ENCODE measurements at regions not wholly inside any gene's neighbourhood (a gene's known extent, or its start where the extent isn't known, plus 50 kb on each side); places are given as distances from the start of the nearest gene placed in this dataset.

DNA sequence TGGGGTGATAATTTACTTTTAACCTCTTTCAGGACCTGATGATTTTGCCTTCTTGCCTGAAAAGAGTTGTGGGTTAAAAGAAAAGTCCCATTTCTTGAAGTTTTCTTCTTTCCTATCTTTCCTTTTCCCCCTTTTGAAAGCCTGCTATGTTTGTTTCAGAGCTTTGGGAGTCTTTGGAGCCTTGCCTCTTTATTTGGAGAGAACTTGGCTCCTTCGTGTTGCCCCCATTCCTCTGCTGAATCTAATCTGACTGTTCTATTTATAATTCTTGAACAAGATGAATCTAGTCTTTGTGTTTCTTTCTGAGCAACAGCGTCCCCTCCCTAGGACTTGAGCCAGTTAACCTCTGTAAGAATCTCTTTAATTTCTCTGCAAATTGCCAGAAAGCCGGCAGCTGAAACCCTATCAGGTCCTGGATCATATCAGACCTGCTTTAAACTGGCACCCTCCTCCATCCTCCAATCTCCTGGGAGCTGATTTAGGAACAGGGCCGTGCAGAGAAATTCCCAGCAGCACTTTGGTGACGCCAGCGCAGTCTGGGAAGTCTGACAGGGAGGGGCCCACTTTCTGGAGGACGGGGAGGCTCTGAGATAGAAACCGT lies 289.1 kb upstream of the SORL1-AS1 start:
- peak; percentile 97 for ATAC-seq
- intact Hi-C loops (cut with DNase I): loop anchor here (1.0 to 10.0 kb wide), 2 partner anchors 20 to 363 kb away; no protein-coding TSS in a partner anchor
- peak; percentile 84 for DNase-seq (ENCODE audit: missing footprints)

DNA sequence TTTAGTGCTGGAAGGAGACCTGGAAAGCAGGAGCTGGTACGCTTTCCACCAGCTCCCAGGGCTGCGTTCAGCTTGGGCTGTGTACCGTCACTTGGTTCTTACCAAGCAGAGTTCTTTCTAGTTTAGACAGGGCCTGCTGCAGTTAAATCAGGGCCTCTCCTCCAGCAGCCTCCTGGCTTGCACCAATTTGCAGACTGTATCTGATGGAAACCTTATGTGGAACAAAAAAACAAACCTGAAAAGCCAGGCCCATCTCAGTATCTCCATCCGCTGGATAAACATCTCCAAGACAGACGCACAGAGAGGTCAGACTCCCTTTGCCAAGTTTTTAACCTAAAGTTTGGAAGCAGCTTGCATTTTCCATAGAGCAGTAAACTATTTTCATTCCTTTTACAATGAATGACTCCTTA lies 288.6 kb upstream of the SORL1-AS1 start:
- intact Hi-C loops (cut with DNase I): loop anchor here (10.0 kb wide), 1 partner anchor 363 kb away; no protein-coding TSS in a partner anchor
- DNase-seq (ENCODE audit: missing footprints) (no peak), ATAC-seq (peak; percentile 46)

GRCh38 chr11:121740902-121741301 lies 288.1 kb upstream of the SORL1-AS1 start:
- no peak for ATAC-seq
- intact Hi-C loops (cut with DNase I): loop anchor here (10.0 kb wide), 1 partner anchor 364 kb away; no protein-coding TSS in a partner anchor

GRCh38 chr11:121733858-121734257 lies 281.1 kb upstream of the SORL1-AS1 start:
- intact Hi-C loops (cut with DNase I): no loop called here
- ATAC-seq (no peak), DNase-seq (ENCODE audit: missing footprints) (no peak)

More at GRCh38 chr11:121740902-121741301, 288.1 kb upstream of the SORL1-AS1 start:
- no peak for DNase-seq (ENCODE audit: missing footprints)

GRCh38 chr11:121727942-121728341 lies 275.2 kb upstream of the SORL1-AS1 start:
- ATAC-seq: no peak
- intact Hi-C loops (cut with DNase I): no loop called here
- no peak for DNase-seq (ENCODE audit: missing footprints)

- peak; percentile 26 for ATAC-seq
- intact Hi-C loops (cut with DNase I): no loop called here
- DNase-seq (ENCODE audit: missing footprints): peak; percentile 64
These were observed 270.5 kb upstream of the SORL1-AS1 start for GRCh38 chr11:121723246-121723741.

DNA sequence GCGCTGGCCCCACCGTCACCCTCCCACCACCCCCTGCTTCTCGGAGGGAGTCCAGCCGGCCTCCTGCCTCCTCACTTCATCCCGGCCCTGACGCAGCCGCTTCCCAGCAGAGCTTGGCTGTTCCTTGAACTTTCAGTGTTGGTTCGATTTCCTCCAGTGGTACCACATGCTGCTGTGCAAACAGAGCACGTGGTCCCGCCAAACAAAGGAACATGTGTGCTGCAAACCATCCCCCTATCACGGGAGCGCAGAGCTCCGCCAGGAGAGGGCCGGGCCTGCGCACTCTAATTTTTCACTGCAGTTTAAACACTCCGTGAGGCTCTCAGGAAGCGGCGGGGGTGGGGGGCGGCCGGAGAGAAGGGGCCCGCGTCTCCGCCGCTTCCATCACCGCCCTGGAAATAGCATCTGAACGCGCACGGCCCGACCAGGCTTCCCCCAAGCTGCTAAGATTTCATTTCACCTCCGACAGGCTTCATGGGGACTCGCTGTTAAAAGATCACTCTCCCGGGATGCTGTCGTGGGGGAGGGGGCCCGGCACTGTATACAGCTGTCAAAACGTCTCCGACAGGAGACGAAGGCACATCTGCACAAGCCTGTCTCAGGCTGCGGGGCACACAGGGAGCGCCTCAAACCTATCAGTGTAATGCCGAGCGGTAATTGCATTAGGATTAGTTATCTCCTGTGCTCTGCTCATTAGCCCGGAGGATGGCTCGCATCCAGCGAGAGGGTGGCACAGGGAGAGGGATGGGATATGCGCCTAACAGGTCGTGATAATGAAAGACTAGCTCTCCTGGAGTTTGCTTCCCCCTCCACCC lies 269.9 kb upstream of the SORL1-AS1 start:
- ATAC-seq (peak; percentile 98), DNase-seq (ENCODE audit: missing footprints) (peak; percentile 89)
- intact Hi-C loops (cut with DNase I): loop anchor here (1.0 kb wide), 1 partner anchor 20 kb away; no protein-coding TSS in a partner anchor

DNA sequence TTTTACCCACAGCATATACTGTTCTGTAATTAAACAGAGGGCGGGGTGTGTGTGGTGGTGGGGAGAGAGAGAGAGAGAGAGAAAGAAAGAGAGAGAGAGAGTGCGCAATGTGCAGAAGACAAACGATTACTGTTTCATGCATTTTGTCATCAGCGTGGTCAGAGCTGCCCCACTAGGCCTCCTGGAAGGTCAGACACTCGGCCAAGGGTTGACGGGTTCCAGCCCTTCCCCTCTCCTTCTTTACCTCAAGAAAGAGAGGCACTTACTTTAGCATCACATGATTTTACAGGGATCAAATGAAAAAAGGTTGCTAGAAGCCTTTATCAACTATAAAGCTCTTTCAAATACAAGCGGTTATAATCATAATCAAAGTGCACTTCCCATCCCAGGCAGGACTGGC lies 269.2 kb upstream of the SORL1-AS1 start:
- ATAC-seq (peak; percentile 27), DNase-seq (ENCODE audit: missing footprints) (no peak)
- intact Hi-C loops (cut with DNase I): loop anchor here (1.0 kb wide), 1 partner anchor 20 kb away; no protein-coding TSS in a partner anchor

GRCh38 chr11:121721448-121721847 lies 268.7 kb upstream of the SORL1-AS1 start:
- DNase-seq (ENCODE audit: missing footprints) (no peak), ATAC-seq (no peak)
- intact Hi-C loops (cut with DNase I): no loop called here

- DNase-seq (ENCODE audit: missing footprints): no peak
- intact Hi-C loops (cut with DNase I): no loop called here
- no peak for ATAC-seq
These were observed 264.5 kb upstream of the SORL1-AS1 start for GRCh38 chr11:121717296-121717695.

- intact Hi-C loops (cut with DNase I): no loop called here
- ATAC-seq: no peak
- DNase-seq (ENCODE audit: missing footprints): no peak
These were observed 263.3 kb upstream of the SORL1-AS1 start for GRCh38 chr11:121716060-121716459.

DNA sequence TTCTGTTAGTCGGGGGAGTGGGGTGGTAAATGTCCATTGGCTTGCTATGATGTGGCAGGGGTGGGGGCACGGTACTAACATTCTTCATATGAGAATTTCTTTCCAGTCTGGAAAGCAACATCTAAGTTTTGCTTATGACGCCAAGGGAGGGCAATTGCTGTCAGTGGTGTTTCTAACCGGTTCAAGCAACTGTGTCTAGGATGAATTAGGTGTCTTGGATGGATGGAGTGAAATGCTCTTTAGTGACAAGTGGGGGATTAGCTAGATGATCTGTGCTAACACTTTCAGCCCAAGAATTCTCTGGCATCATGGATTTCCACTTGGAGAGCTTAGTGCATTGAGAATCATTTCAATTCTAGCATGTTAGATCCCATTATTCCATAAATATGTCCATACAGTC lies 262.6 kb upstream of the SORL1-AS1 start:
- intact Hi-C loops (cut with DNase I): no loop called here
- DNase-seq (ENCODE audit: missing footprints): no peak

DNA sequence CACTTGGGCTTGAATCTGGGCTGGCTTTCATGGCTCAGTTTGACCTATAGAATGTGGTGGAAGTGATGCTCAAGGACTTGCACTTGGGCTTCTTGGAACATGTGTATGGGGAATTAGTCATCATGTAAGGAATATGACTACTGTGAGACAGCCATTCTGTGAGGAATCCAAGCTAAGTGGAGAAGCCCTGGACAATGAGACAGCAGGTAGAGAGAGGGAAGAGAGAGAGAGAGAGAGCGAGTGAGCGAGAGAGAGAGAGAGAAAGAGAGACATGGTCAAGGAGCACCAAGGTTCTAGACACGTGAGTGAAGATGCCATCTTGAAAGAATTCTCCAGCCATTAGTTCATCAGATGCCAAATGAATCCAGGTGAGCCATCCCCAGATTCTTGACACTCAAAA lies 261.6 kb upstream of the SORL1-AS1 start:
- ATAC-seq: no peak
- no peak for DNase-seq (ENCODE audit: missing footprints)
- intact Hi-C loops (cut with DNase I): no loop called here

More for the DNA sequence above, 262.6 kb upstream of the SORL1-AS1 start:
- ATAC-seq: no peak

DNA sequence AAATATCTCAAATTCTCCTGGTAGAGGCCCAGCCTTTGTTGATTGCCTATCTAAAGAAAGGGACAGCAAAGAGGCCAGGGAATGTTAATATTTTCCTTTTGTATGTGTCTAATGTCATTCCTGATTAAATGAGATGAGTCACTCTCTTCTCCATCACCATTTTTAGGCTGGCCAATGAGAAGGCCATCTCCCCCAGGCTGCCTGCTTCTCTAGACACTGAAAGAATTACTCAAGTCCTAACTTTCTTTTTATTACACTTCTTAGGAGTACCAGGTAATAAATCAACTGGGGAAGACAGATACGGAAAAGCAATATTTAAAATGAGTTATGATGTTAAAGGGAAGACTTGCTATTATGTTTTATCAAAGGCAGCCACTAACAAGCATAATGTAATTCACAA lies 259.2 kb upstream of the SORL1-AS1 start:
- DNase-seq (ENCODE audit: missing footprints) (no peak), ATAC-seq (no peak)
- intact Hi-C loops (cut with DNase I): no loop called here

DNA sequence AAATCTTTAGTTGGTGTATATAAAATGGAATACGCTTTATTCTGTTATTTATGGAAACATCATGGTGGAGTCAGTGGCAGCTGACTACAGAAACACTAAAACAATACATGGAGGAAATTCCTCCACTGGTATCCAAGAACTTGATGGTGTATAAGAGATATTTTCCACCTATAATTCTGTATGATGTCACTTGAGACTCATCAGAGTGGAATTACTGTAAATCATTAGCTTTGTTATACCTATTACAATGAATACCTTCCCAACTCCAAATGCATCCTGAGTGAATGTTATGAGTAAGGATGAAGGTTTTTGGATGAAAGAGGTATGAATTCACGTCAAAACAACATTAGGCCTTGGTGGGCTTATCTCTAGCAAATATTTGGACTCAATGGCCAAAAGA lies 258.5 kb upstream of the SORL1-AS1 start:
- DNase-seq (ENCODE audit: missing footprints) (no peak), ATAC-seq (no peak)
- intact Hi-C loops (cut with DNase I): no loop called here

- DNase-seq (ENCODE audit: missing footprints) (no peak), ATAC-seq (no peak)
- intact Hi-C loops (cut with DNase I): no loop called here
These were observed 254.2 kb upstream of the SORL1-AS1 start for GRCh38 chr11:121706884-121707420.

DNA sequence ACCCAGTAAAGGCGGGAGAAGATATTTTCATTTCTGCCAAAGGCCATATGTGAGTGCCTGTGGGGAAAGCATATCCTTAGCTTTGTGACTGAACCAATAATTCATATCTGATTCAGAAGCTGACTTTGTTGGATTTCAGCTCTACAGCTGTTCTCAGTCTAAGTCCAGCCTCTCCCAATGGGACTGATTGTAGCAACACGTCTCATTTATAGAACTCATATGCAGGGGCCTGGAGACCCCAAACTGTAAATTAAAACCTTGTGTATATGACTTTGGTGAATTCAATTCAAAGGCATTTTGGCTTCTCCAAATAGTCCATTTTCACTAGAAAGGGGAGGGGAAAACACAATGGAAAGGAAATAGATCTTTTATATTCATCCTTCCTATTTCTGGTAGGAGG lies 250.4 kb upstream of the SORL1-AS1 start:
- intact Hi-C loops (cut with DNase I): no loop called here
- DNase-seq (ENCODE audit: missing footprints) (no peak), ATAC-seq (no peak)

- ATAC-seq: no peak
- no peak for DNase-seq (ENCODE audit: missing footprints)
- intact Hi-C loops (cut with DNase I): no loop called here
These were observed 248.2 kb upstream of the SORL1-AS1 start for GRCh38 chr11:121700968-121701367.

GRCh38 chr11:121699801-121700200 lies 247.0 kb upstream of the SORL1-AS1 start:
- no peak for ATAC-seq
- DNase-seq (ENCODE audit: missing footprints): no peak
- intact Hi-C loops (cut with DNase I): no loop called here

Measured in Right ventricle myocardium inferior (tissue), 1 donor.